GM10248 (cell line): ENCODE measurements at regions not wholly inside any gene's neighbourhood (a gene's known extent, or its start where the extent isn't known, plus 50 kb on each side); places are given as distances from the start of the nearest gene placed in this dataset.

Experiments
- CTCF ChIA-PET: fragments of 300-600 bp; sonication (Branson Sonifier 250); formaldehyde crosslinking; extraction: SDS; loops from one replicate; lab custom pipeline; 2021; ENCODE audit warnings: antibody characterized with exemption; lab: Yijun Ruan, JAX
- POLR2A ChIA-PET: fragments of 350-650 bp; sonication (Branson Sonifier 250); formaldehyde crosslinking; extraction: SDS; loops from one replicate; lab custom pipeline; 2020; ENCODE audit warnings: antibody characterized with exemption; lab: Yijun Ruan, JAX
- DNase-seq: peaks from one replicate; pipeline ENCODE4 v3.0.0; 2012; ENCODE audit errors: extremely low spot score
- CTCF ChIP-seq: IDR thresholded peaks from 2 replicates; pipeline ENCODE4 v1.5.1; 2012; ENCODE audit warnings: mild to moderate bottlenecking, low read depth; ENCODE audit errors: extremely low read depth, missing control alignments, control extremely low read depth

- CTCF ChIA-PET, result interaction anchor here (1.3 kb wide), 1 partner anchor 32 kb away, joined by 3 read pairs; no protein-coding TSS in a partner anchor
- POLR2A ChIA-PET, result no interaction called here
- no peak for DNase-seq
- TF ChIP-seq CTCF, result no peak
Measured at GRCh38 chr3:177721864-177722785, 524.8 kb upstream of the TBL1XR1 start.

GRCh38 chr3:177724020-177724638 is 526.8 kb upstream of the TBL1XR1 start:
- CTCF ChIA-PET, result no interaction called here
- DNase-seq, result no peak
- TF ChIP-seq CTCF, result no peak
- POLR2A ChIA-PET, result no interaction called here

- CTCF ChIA-PET, result no interaction called here
- DNase-seq, result no peak
- POLR2A ChIA-PET, result no interaction called here
- no peak for TF ChIP-seq CTCF
Measured at GRCh38 chr3:177725165-177725564, 527.9 kb upstream of the TBL1XR1 start.

GRCh38 chr3:177726807-177727206 is 529.5 kb upstream of the TBL1XR1 start:
- POLR2A ChIA-PET, result no interaction called here
- no peak for DNase-seq
- TF ChIP-seq CTCF, result no peak
- CTCF ChIA-PET, result interaction anchor here (1.0 kb wide), 1 partner anchor 11 kb away, joined by 4 read pairs; no protein-coding TSS in a partner anchor

- ChIA-PET POLR2A (no interaction called here), CTCF (interaction anchor here (1.3 kb wide), 1 partner anchor 47 kb away, joined by 4 read pairs; no protein-coding TSS in a partner anchor)
- no peak for DNase-seq
Measured at GRCh38 chr3:177729956-177730681, 532.8 kb upstream of the TBL1XR1 start.

More at GRCh38 chr3:177729956-177730681, 532.8 kb upstream of the TBL1XR1 start:
- no peak for TF ChIP-seq CTCF
